Endothelial cell of umbilical vein (primary cell): ENCODE measurements at regions not wholly inside any gene's neighbourhood (a gene's known extent, or its start where the extent isn't known, plus 50 kb on each side); places are given as distances from the start of the nearest gene placed in this dataset.
"Not testable (repeated sequence)": the region's sequence is repeated elsewhere in the genome, so short reads cannot be mapped to it uniquely, and the experiment has no call there.

Experiments used
- BruUV-seq: library from RNA; stranded (reverse); fragments of 400-500 nt; replicated peaks from 2 replicates; lab custom pipeline; 2021; lab: Mats Ljungman, UMichigan
- CTCF ChIA-PET: fragments of 300-600, 350-600 bp; sonication (Branson Sonifier 250); formaldehyde crosslinking; loops from one replicate; lab custom pipeline; 2021; ENCODE audit warnings: antibody characterized with exemption, inconsistent platforms; lab: Charles Lee
- POLR2A ChIA-PET: fragments of 300-600, 350-600 bp; sonication (Branson Sonifier 250); formaldehyde crosslinking; loops from one replicate; lab custom pipeline; 2021; ENCODE audit warnings: antibody characterized with exemption, inconsistent platforms; lab: Charles Lee
- DNase-seq: peaks from one replicate; pipeline ENCODE4 v3.0.0-alpha.2; 2011; ENCODE audit warnings: low read depth, low spot score
- FAIRE-seq: peaks from 2 replicates; lab custom pipeline; 2011; peaks lifted over from hg19 to GRCh38; lab: Jason Lieb, UNC
- H2AFZ ChIP-seq: 2 replicates; pipeline ENCODE4 v1.6.0; 2012; ENCODE audit warnings: low read depth, low read length, control low read depth, inconsistent platforms
- H3K27ac ChIP-seq: 2 replicates; pipeline ENCODE4 v1.5.1; 2011; ENCODE audit warnings: low read depth, mild to moderate bottlenecking, control low read depth, low read length, moderate library complexity; ENCODE audit not compliant: insufficient read depth
- H3K27me3 ChIP-seq, 2 experiments: 2 replicates each; pipeline versions ENCODE4 v1.6.0 to v1.6.1; 2011; ENCODE audit warnings: low read length in 2 of 2, mixed read lengths in 1 of 2; ENCODE audit not compliant: control insufficient read depth in 2 of 2, insufficient read depth in 2 of 2
- H3K36me3 ChIP-seq, 2 experiments: 2 replicates in 1 of 2; 3 replicates in 1 of 2; pipeline ENCODE4 v1.5.1; 2011; ENCODE audit warnings: low read length in 2 of 2, mild to moderate bottlenecking in 1 of 2, moderate library complexity in 1 of 2; ENCODE audit not compliant: control insufficient read depth in 2 of 2, insufficient read depth in 2 of 2; ENCODE audit errors: extremely low read depth in 1 of 2
- H3K4me1 ChIP-seq: 3 replicates; pipeline ENCODE4 v1.5.1; 2011; ENCODE audit warnings: mild to moderate bottlenecking, low read length; ENCODE audit not compliant: control insufficient read depth, insufficient read depth; ENCODE audit errors: extremely low read depth
- H3K4me2 ChIP-seq: 2 replicates; pipeline ENCODE4 v1.6.1; 2011; ENCODE audit warnings: low read length, control low read depth, mixed read lengths; ENCODE audit not compliant: insufficient read depth
- H3K4me3 ChIP-seq, 3 experiments: fragments of 200-600 bp in 1 of 3; sonication (generic), shearing (Covaris generic) in 1 of 3; replicated peaks in 1 of 3; 2 replicates each; pipeline ENCODE4 v1.5.1; 2011 to 2016; ENCODE audit warnings: control low read depth in 3 of 3, low read length in 3 of 3, mild to moderate bottlenecking in 2 of 3, inconsistent platforms in 1 of 3, low read depth in 1 of 3, moderate library complexity in 1 of 3; ENCODE audit not compliant: insufficient read depth in 1 of 3
- H3K79me2 ChIP-seq: 2 replicates; pipeline ENCODE4 v1.6.0; 2012; ENCODE audit warnings: low read length, inconsistent platforms; ENCODE audit not compliant: control insufficient read depth, insufficient read depth
- H3K9ac ChIP-seq: replicated peaks from 2 replicates; pipeline ENCODE3; 2011; ENCODE audit warnings: low read length, control low read depth; ENCODE audit not compliant: insufficient read depth; ENCODE audit errors: extremely low read depth
- H3K9me1 ChIP-seq: replicated peaks from 3 replicates; pipeline ENCODE4 v1.6.0; 2011; ENCODE audit warnings: mild to moderate bottlenecking, low read length; ENCODE audit not compliant: control insufficient read depth, insufficient read depth; ENCODE audit errors: extremely low read depth
- H3K9me3 ChIP-seq: replicated peaks from 2 replicates; pipeline ENCODE4 v1.5.1; 2012; ENCODE audit warnings: low read length, inconsistent platforms; ENCODE audit not compliant: control insufficient read depth, insufficient read depth
- H4K20me1 ChIP-seq: replicated peaks from 2 replicates; pipeline ENCODE3; 2011; ENCODE audit warnings: mild to moderate bottlenecking, low read length; ENCODE audit not compliant: control insufficient read depth, insufficient read depth; ENCODE audit errors: extremely low read depth
- dilution Hi-C: fragments of 300-500 bp; cut with MboI; formaldehyde crosslinking; loops from one replicate; pipeline ENCODE4 v1.15.0; 2019; ENCODE audit warnings: low sequenced_read_pairs; ENCODE audit not compliant: extremely low pct_ligation_motif_present
- intact Hi-C: fragments of 100-400 bp; cut with micrococcal nuclease; formaldehyde crosslinking; loops from one replicate; pipeline ENCODE4 v1.10.0; 2022

DNA sequence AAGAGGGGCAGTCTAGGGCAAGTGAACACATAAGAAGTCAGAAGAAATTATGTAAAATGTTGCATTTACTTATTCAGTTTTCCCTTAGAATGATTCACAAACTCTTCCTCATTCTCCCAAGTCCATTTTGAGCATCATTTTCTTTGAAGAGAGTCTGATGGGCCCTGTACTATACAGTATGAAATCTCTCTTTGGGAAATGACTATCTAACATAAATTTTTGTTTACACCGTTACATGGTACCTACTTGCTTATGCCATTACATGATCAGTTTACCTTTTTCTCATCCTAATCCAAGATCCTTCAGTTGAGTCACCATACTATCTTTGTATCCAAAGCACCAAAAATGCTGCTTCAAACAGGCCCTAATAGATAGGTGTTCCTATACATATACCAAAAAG, 4774.4 kb upstream of the OR11H1 start:
- H2AFZ ChIP-seq, H4K20me1 ChIP-seq, POLR2A ChIA-PET, H3K27me3 ChIP-seq, H3K9ac ChIP-seq, BruUV-seq, dilution Hi-C loops, CTCF ChIA-PET, DNase-seq, H3K9me1 ChIP-seq, H3K79me2 ChIP-seq, FAIRE-seq, intact Hi-C loops, H3K4me1 ChIP-seq, H3K36me3 ChIP-seq, H3K4me2 ChIP-seq, H3K27ac ChIP-seq, H3K4me3 ChIP-seq: not testable (repeated sequence)
- H3K9me3 ChIP-seq, result peaks cover 11% of the 10 kb centered on the region

DNA sequence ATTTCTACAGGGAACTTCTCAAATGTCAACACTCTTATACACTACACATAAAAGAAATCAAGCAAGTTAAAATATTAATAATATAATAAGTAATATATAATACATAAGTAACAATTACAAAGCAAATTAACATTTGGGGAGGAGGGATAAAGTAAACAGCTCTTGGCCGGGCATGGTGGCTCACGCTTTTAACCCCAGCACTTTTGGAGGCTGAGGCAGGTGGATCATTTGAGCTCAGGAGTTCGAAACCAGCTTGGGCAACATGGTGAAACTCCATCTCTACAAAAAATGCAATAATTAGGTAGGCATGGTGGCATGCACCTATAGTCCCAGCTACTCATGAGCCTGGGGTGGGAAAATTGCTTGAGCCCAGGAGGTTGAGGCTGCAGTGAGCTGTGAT, 4772.6 kb upstream of the OR11H1 start:
- H3K9ac ChIP-seq, H3K9me1 ChIP-seq, intact Hi-C loops, H3K4me2 ChIP-seq, H3K4me3 ChIP-seq, H2AFZ ChIP-seq, DNase-seq, H3K9me3 ChIP-seq, H3K27ac ChIP-seq, H3K79me2 ChIP-seq, H3K4me1 ChIP-seq, CTCF ChIA-PET, BruUV-seq, H4K20me1 ChIP-seq, dilution Hi-C loops, FAIRE-seq, H3K27me3 ChIP-seq, H3K36me3 ChIP-seq, POLR2A ChIA-PET: not testable (repeated sequence)

DNA sequence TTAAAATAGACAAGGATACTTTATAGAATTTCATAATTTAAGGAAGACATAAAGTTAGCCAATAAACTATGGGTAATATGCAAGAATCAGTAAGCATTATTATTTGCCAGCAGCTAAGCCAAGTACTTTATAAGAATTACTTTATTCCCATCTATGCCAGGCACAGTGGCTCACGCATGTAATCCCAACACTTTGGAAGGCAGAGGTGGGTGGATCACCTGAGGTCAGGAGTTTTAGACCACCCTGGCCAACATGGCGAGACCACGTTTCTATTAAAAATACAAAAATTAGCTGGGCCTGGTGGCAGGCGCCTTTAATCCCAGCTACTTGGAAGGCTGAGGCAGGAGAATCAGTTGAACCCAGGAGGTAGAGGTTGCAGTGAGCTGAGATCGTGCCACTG, 4767.6 kb upstream of the OR11H1 start:
- H3K27me3 ChIP-seq, DNase-seq, H3K36me3 ChIP-seq, H3K79me2 ChIP-seq, dilution Hi-C loops, intact Hi-C loops, H2AFZ ChIP-seq, H3K9ac ChIP-seq, H3K4me2 ChIP-seq, CTCF ChIA-PET, H3K4me3 ChIP-seq, H3K27ac ChIP-seq, POLR2A ChIA-PET, H4K20me1 ChIP-seq, H3K4me1 ChIP-seq, FAIRE-seq, H3K9me1 ChIP-seq, H3K9me3 ChIP-seq, BruUV-seq: not testable (repeated sequence)

DNA sequence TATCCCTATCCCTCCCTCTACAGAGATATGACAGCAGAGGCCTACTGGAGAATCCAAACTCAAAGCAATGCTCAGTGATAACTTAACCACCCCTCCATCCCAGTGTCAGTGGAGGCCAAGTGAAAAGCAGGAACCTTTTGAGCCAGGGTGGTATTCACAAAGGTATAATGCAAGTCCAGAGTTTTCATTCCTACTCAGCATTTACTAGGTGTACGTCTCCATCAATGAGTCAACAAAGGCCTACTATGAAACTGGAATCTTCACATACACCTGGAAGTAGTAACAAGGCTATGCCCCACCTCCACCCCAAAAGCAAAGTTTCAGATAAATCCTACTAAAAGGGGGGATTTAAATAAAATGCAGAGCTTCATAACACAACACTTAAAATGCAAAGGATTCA, 4761.7 kb upstream of the OR11H1 start:
- H3K79me2 ChIP-seq, intact Hi-C loops, dilution Hi-C loops: not testable (repeated sequence)

More for the DNA sequence above, 4761.7 kb upstream of the OR11H1 start:
- H3K27ac ChIP-seq, H3K36me3 ChIP-seq, H2AFZ ChIP-seq, H3K9me1 ChIP-seq, H3K9ac ChIP-seq, H3K9me3 ChIP-seq, H3K4me2 ChIP-seq, BruUV-seq, POLR2A ChIA-PET, CTCF ChIA-PET, H4K20me1 ChIP-seq, H3K4me1 ChIP-seq, DNase-seq, FAIRE-seq, H3K27me3 ChIP-seq, H3K4me3 ChIP-seq: not testable (repeated sequence)
